Sigmoid colon (tissue), 4 donors: ENCODE measurements at regions not wholly inside any gene's neighbourhood (a gene's known extent, or its start where the extent isn't known, plus 50 kb on each side); places are given as distances from the start of the nearest gene placed in this dataset.

ENCODE experiments used
- EP300 ChIP-seq, 4 donors: sonication (generic); formaldehyde crosslinking; IDR thresholded peaks; one replicate each; pipeline ENCODE4 v1.6.1; 2017; ENCODE audit warnings: antibody characterized with exemption in 4 of 4
- POLR2A ChIP-seq, 2 donors: fragments of 450-650 bp; IDR thresholded peaks; one replicate each; pipeline ENCODE4 v1.6.1; 2016; ENCODE audit warnings: antibody characterized with exemption in 2 of 2, mild to moderate bottlenecking in 2 of 2, moderate library complexity in 2 of 2
- POLR2AphosphoS5 ChIP-seq, 4 donors: sonication (generic); formaldehyde crosslinking; IDR thresholded peaks; one replicate each; pipeline ENCODE4 v1.6.1; 2017; ENCODE audit warnings: antibody characterized with exemption in 4 of 4
- TF ChIP-seq, protein P1 (sequence below), 4 experiments: fragments of 450-650 bp in 3 of 4; fragments of 200-600 bp in 1 of 4; IDR thresholded peaks; one replicate each; pipeline ENCODE4 v1.5.1; 2016 to 2019; ENCODE audit warnings: antibody characterized with exemption in 4 of 4, mild to moderate bottlenecking in 3 of 4, moderate library complexity in 2 of 4

DNA sequence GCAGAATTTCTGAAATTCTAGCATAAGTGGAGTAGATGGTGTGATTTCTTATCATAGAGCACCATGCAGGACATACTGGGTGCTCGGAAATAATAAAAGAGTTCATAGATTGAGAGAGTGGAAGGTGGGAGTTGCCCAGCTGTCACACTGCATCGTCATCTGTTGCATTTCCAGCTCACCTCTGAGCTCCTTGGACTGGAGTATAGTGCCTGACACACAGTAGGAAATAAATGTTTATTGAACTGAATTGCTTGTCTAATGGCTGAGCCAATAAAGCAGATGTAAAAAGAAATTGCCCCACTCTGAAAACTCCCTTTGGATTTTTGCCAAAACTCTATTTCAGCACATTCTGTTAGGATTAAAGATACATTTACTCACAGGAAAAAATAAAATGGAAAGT lies 108.9 kb upstream of the UBE2E1 start:
- TF ChIP-seq POLR2A (IDR thresholded peaks at IDR 0.05) (no peak), POLR2AphosphoS5 (IDR thresholded peaks at IDR 0.05) (no peak), EP300 (IDR thresholded peaks at IDR 0.05) (no peak)
- TF ChIP-seq, protein P1, sequence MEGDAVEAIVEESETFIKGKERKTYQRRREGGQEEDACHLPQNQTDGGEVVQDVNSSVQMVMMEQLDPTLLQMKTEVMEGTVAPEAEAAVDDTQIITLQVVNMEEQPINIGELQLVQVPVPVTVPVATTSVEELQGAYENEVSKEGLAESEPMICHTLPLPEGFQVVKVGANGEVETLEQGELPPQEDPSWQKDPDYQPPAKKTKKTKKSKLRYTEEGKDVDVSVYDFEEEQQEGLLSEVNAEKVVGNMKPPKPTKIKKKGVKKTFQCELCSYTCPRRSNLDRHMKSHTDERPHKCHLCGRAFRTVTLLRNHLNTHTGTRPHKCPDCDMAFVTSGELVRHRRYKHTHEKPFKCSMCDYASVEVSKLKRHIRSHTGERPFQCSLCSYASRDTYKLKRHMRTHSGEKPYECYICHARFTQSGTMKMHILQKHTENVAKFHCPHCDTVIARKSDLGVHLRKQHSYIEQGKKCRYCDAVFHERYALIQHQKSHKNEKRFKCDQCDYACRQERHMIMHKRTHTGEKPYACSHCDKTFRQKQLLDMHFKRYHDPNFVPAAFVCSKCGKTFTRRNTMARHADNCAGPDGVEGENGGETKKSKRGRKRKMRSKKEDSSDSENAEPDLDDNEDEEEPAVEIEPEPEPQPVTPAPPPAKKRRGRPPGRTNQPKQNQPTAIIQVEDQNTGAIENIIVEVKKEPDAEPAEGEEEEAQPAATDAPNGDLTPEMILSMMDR (IDR thresholded peaks at IDR 0.05) = no peak
